Prostate gland (tissue), 2 donors: ENCODE measurements at regions not wholly inside any gene's neighbourhood (a gene's known extent, or its start where the extent isn't known, plus 50 kb on each side); places are given as distances from the start of the nearest gene placed in this dataset.

ENCODE experiments used
- DNase-seq: peaks from one replicate; pipeline ENCODE4 v3.0.0-alpha.2; 2019; ENCODE audit warnings: low spot score
- H3K27ac ChIP-seq, 2 donors: fragments of 200-600 bp; sonication (generic); 2 replicates each; pipeline ENCODE4 v1.5.1; 2017 to 2019
- H3K27me3 ChIP-seq: fragments of 200-600 bp; sonication (generic); replicated peaks from 2 replicates; pipeline ENCODE4 v1.5.1; 2019; ENCODE audit not compliant: insufficient read depth
- H3K36me3 ChIP-seq, 2 donors: fragments of 200-600 bp; sonication (generic); 1 replicate in 1 of 2; 2 replicates in 1 of 2; pipeline versions ENCODE4 v1.5.1 to v1.8.1; 2017 to 2019
- H3K4me1 ChIP-seq: fragments of 200-600 bp; sonication (generic); replicated peaks from 2 replicates; pipeline ENCODE4 v1.5.1; 2019
- H3K4me3 ChIP-seq, 2 donors: fragments of 200-600 bp; sonication (generic); 2 replicates each; pipeline ENCODE4 v1.5.1; 2017 to 2019
- H3K9me3 ChIP-seq: fragments of 200-600 bp; sonication (generic); 2 replicates; pipeline ENCODE4 v1.5.1; 2017
- POLR2A ChIP-seq: fragments of 450-650 bp; IDR thresholded peaks from one replicate; pipeline ENCODE4 v1.6.1; 2016; ENCODE audit warnings: antibody characterized with exemption, mild to moderate bottlenecking
- POLR2AphosphoS5 ChIP-seq: sonication (generic); formaldehyde crosslinking; IDR thresholded peaks from one replicate; pipeline ENCODE4 v1.6.1; 2017; ENCODE audit warnings: antibody characterized with exemption
- WGBS: methylation state at CpG from one replicate; pipeline ENCODE4 v1.1.5; 2018; 5-methylcytosine and 5-hydroxymethylcytosine counted together
- intact Hi-C: fragments of 100-400 bp; cut with DNase I; formaldehyde crosslinking; loops from one replicate; pipeline ENCODE4 v1.14.2; 2022
- TF ChIP-seq, protein P1 (sequence below), 4 experiments: fragments of 200-600 bp in 2 of 4; fragments of 450-650 bp in 2 of 4; sonication (generic) in 2 of 4; IDR thresholded peaks; 1 replicate in 3 of 4; 2 replicates in 1 of 4; pipeline ENCODE4 v1.5.1; 2016 to 2019; ENCODE audit warnings: antibody characterized with exemption in 4 of 4, mild to moderate bottlenecking in 2 of 4, moderate library complexity in 2 of 4

DNA sequence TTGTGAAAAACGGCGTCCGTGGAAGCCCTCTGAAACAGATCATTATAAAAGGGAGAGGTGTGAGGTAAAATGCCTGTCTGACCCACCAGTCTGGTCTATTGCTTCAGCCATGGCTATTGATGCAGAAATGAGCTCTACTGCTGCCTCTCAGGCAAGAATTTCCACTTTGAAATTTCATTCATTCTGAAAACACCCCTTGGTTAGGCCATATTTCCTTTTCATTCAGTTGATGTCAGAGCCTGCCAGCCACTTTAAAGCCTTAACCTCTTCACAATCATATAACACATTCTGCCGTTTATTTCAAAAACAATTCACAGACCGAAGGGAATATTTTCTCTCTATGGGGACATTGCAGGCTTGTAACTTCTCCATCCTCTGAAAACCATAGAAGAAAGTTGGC is 71.9 kb downstream of the FOXB1 start:
- 79% methylated on average over 5 of the region's 5 CpGs for WGBS
- H3K4me3 ChIP-seq = no peak overlapping the region
- DNase-seq = no peak
- H3K27ac ChIP-seq = no peak overlapping the region
- no peaks in the 10 kb centered on the region for H3K9me3 ChIP-seq
- H3K4me1 ChIP-seq = no peaks in the 10 kb centered on the region
- H3K36me3 ChIP-seq = no peaks in the 10 kb centered on the region
- intact Hi-C loops = no loop called here
- H3K27me3 ChIP-seq = no peaks in the 10 kb centered on the region
- TF ChIP-seq POLR2A (no peak), POLR2AphosphoS5 (no peak)
- TF ChIP-seq, protein P1, sequence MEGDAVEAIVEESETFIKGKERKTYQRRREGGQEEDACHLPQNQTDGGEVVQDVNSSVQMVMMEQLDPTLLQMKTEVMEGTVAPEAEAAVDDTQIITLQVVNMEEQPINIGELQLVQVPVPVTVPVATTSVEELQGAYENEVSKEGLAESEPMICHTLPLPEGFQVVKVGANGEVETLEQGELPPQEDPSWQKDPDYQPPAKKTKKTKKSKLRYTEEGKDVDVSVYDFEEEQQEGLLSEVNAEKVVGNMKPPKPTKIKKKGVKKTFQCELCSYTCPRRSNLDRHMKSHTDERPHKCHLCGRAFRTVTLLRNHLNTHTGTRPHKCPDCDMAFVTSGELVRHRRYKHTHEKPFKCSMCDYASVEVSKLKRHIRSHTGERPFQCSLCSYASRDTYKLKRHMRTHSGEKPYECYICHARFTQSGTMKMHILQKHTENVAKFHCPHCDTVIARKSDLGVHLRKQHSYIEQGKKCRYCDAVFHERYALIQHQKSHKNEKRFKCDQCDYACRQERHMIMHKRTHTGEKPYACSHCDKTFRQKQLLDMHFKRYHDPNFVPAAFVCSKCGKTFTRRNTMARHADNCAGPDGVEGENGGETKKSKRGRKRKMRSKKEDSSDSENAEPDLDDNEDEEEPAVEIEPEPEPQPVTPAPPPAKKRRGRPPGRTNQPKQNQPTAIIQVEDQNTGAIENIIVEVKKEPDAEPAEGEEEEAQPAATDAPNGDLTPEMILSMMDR (IDR thresholded peaks at IDR 0.05) = no peak

DNA sequence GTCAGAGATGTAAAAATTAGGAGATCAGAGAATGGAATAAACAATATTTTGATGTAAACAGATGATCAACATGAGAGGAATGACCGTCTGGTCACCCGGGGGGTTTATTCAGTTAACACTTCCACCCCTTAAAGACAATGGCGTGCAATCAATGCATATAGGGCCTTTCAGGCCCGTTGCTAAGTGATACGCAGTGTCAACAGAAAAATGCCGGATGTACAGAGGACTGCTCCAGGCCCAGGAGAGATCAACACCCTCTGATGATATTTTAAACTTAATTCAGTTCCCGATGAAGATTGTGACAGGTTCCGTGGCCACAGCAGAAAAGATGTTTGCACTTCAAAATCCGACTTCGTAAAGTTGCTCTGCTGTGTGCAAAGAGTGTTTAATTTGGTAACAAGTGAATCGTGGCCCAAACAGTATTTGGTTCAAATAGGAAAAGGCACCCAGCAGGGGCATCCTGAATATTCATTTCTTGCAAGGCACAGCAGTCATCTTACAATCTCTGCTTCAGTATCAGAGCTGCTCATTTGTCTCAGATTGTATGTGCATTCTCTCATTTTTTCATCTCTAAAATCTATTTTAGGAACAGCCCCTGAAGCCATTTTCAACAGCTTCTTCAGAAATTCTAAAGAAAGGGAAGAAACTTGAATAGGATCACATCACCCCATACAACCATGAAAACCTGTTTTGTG is 72.6 kb downstream of the FOXB1 start:
- H3K36me3 ChIP-seq = no peaks in the 10 kb centered on the region
- H3K9me3 ChIP-seq = no peaks in the 10 kb centered on the region
- intact Hi-C loops = no loop called here
- DNase-seq = no peak
- no peak overlapping the region for H3K27ac ChIP-seq
- no peaks in the 10 kb centered on the region for H3K4me1 ChIP-seq
- TF ChIP-seq, protein P1 (IDR thresholded peaks at IDR 0.05) = no peak
- TF ChIP-seq POLR2A = no peak
- no peak for TF ChIP-seq POLR2AphosphoS5
- H3K27me3 ChIP-seq = no peaks in the 10 kb centered on the region
- no peak overlapping the region for H3K4me3 ChIP-seq
- 58% methylated on average over 11 of the region's 11 CpGs for WGBS

DNA sequence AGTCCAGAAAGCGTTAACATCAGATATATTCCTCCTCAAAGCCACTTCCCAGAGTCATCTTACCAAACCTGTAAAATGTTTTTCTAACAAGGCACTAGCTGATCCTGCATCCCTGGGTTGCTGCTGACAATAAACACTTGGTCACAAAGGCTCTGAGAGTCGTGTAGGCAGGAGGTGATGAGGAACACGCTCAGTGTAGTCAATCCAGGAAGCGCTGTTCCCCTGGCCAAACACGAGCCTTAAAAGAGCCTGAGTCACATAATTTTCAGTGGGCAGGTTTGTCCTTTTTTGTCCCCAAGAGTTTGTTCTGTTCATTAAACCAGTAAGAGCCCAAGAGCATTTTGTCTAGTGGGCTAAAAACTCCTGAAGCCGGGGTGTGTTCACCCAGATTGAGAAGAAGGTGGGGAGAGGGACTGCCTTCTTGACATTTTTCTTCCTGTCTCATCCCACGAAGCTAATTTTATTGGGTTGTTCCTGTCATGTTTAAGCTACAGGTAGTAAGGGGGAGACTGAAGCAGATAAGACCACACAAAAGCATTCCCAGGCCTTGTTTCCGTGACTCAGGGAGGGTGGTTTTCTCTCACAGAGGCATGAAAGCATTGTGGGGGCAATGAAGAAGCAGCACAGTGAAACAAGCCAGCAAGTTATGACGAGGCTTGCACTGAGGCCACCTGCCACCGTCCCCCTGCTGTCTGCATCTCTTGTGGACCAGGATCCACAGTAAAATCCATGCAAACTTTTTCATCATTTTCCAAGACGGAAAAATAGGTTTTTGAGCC is 73.7 kb downstream of the FOXB1 start:
- no peak overlapping the region for H3K4me3 ChIP-seq
- H3K27ac ChIP-seq = no peak overlapping the region
- no peak for DNase-seq
- TF ChIP-seq POLR2AphosphoS5 (no peak), POLR2A (no peak)
- TF ChIP-seq, protein P1 (IDR thresholded peaks at IDR 0.05) = no peak
- intact Hi-C loops = no loop called here
- H3K4me1 ChIP-seq = no peaks in the 10 kb centered on the region
- WGBS = 59% methylated on average over 11 of the region's 11 CpGs
- no peaks in the 10 kb centered on the region for H3K27me3 ChIP-seq
- H3K9me3 ChIP-seq = no peaks in the 10 kb centered on the region
- H3K36me3 ChIP-seq = no peaks in the 10 kb centered on the region

DNA sequence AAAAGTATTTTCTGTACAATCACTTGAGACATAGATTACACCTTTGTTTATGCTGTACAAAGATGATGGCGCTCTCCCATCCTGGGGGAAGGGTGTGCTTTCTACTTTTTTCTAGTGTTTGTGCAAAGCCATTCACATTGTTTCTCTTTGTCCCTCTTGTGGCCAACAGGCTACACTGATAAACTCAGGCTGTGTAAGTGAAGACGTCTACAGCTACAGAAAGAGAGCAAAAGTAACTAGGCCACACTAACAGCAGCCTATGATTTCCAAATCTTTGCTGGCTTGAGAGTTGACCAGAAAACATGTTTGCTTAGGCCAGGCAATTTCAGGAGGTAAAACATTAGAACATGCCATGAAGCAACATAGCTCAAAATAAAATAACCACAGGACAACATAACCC is 75.1 kb downstream of the FOXB1 start:
- H3K27ac ChIP-seq = no peak overlapping the region
- no peak for DNase-seq
- no peak for TF ChIP-seq POLR2AphosphoS5
- TF ChIP-seq, protein P1 (IDR thresholded peaks at IDR 0.05) = no peak
- no peak for TF ChIP-seq POLR2A
- intact Hi-C loops = no loop called here
- no peaks in the 10 kb centered on the region for H3K9me3 ChIP-seq
- no peak overlapping the region for H3K4me3 ChIP-seq
- H3K4me1 ChIP-seq = no peaks in the 10 kb centered on the region
- no peaks in the 10 kb centered on the region for H3K36me3 ChIP-seq
- no peaks in the 10 kb centered on the region for H3K27me3 ChIP-seq
- WGBS = 80% methylated on average over 2 of the region's 2 CpGs

DNA sequence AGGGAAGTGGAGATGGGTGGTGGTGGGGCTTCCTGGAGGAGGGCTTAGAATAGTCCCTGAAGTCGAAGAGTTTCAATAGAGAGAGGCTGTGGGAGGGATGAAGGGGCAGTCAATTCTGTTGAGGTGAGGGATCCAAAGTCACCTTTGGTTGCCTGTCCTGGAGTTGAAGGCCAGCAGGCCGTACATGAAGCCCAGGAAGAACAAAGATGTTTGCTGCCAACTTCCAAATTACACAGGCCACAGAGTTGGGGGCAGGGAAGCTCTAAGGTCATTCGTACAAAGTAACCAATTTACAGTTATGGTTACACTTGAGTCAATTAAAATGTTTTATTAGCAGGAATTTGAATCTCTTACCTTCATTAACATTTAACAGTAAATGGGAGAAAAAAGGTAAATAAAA is 77.9 kb downstream of the FOXB1 start:
- Histone ChIP-seq H3K27ac (no peak overlapping the region), H3K4me3 (no peak overlapping the region), H3K9me3 (no peaks in the 10 kb centered on the region), H3K4me1 (no peaks in the 10 kb centered on the region), H3K36me3 (no peaks in the 10 kb centered on the region), H3K27me3 (peaks cover 3% of the 10 kb centered on the region)
- intact Hi-C loops = no loop called here
- TF ChIP-seq POLR2AphosphoS5 (no peak), POLR2A (no peak)
- TF ChIP-seq, protein P1 (IDR thresholded peaks at IDR 0.05) = no peak
- WGBS = 86% methylated on average over 3 of the region's 3 CpGs
- no peak for DNase-seq
